ENCODE measurements at regions not wholly inside any gene's neighbourhood (a gene's known extent, or its start where the extent isn't known, plus 50 kb on each side); places are given as distances from the start of the nearest gene placed in this dataset.
"Not testable (repeated sequence)": the region's sequence is repeated elsewhere in the genome, so short reads cannot be mapped to it uniquely, and the experiment has no call there.

DNA sequence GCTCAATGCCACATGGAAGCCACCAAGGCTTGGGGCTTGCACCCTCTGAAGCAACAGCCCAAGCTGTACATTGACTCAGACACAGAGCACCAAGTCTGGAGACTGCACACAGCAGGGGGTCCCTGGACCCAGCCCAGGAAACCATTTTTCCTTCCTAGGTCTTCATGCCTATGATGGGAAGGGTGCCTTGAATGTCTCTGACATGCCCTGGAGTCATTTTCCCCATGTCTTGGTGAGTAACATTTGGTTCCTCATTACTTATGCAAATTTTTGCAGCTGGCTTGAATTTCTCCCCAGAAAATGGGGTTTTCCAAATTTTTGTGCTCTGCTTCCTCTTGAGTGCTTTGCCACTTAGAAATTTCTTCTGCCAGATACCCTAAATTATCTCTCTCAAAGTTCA lies 367.3 kb upstream of the NECTIN3 start:
- H3K4me3 ChIP-seq; H3K27me3 ChIP-seq; H3K27ac ChIP-seq; DNase-seq; H3K36me3 ChIP-seq; H3K4me1 ChIP-seq; H3K9me3 ChIP-seq (replicated peaks): not testable (repeated sequence)

DNA sequence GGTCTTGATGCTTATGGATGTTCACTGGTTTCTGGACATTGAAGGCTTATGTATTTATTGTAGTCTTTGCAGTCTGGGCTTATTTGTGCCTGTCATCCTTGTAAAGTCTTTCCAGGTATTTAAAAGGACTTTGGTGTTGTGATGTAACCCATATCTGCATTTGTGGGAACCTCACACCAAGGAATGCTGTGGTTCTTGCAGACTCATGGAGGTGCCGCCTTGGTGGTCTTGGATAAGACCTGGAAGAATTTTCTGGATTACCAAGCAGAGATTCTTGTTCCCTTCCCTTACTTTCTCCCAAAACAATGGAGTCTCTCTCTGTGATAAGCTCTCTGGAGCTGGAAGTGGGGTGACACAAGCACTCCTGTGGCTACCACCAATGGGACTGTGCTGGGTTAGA lies 363.5 kb upstream of the NECTIN3 start:
- Histone ChIP-seq H3K36me3 (no peaks in the 10 kb centered on the region), H3K27me3 (no peaks in the 10 kb centered on the region), H3K27ac (no peak overlapping the region), H3K4me1 (no peaks in the 10 kb centered on the region), H3K4me3 (no peak overlapping the region), H3K9me3 (replicated peaks) (no peaks in the 10 kb centered on the region)
- no peak for DNase-seq

DNA sequence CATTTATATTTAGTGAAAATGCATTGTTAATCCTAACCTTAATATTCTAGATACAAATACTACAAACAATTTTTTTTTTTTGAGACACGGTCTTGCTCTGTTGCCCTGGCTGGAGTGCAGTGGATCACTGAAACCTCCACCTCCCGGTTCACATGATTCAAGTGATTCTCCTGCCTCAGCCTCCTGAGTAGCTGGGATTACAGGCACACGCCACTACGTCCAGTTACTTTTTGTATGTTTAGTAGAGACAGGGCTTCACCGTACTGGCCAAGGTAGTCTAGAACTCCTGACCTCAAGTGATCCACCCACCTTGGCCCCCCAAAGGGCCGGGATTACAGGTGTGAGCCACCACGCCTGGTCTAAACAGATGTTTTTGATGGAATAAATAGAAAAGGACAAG lies 361.5 kb upstream of the NECTIN3 start:
- no peaks in the 10 kb centered on the region for H3K36me3 ChIP-seq
- no peaks in the 10 kb centered on the region for H3K27me3 ChIP-seq
- no peaks in the 10 kb centered on the region for H3K4me1 ChIP-seq
- H3K4me3 ChIP-seq, result no peak overlapping the region
- DNase-seq, result no peak
- no peak overlapping the region for H3K27ac ChIP-seq
- no peaks in the 10 kb centered on the region for H3K9me3 ChIP-seq (replicated peaks)

DNA sequence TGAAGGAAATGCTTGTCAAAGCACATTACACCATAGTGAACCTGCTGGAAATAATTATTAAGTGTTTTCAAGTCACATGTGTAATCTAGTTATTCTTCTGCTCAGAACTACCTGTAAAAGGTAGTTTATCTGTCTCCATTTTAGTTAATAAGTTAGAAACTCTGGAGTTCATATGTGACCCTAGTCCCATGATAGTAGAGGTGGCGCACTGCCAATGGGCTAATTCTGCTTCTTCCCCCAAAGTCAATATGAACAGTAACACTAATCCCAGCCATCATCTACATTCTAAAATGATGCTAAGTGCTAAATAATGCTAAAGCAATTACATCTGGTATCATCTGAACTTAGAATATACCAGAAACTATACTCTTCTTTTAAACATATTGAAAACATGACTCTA lies 361.0 kb upstream of the NECTIN3 start:
- H3K36me3 ChIP-seq, result no peaks in the 10 kb centered on the region
- no peak overlapping the region for H3K4me3 ChIP-seq
- H3K27me3 ChIP-seq, result no peaks in the 10 kb centered on the region
- H3K4me1 ChIP-seq, result no peaks in the 10 kb centered on the region
- DNase-seq, result peak in 1 of 2 experiments; percentile 6
- H3K9me3 ChIP-seq (replicated peaks), result no peaks in the 10 kb centered on the region
- no peak overlapping the region for H3K27ac ChIP-seq

DNA sequence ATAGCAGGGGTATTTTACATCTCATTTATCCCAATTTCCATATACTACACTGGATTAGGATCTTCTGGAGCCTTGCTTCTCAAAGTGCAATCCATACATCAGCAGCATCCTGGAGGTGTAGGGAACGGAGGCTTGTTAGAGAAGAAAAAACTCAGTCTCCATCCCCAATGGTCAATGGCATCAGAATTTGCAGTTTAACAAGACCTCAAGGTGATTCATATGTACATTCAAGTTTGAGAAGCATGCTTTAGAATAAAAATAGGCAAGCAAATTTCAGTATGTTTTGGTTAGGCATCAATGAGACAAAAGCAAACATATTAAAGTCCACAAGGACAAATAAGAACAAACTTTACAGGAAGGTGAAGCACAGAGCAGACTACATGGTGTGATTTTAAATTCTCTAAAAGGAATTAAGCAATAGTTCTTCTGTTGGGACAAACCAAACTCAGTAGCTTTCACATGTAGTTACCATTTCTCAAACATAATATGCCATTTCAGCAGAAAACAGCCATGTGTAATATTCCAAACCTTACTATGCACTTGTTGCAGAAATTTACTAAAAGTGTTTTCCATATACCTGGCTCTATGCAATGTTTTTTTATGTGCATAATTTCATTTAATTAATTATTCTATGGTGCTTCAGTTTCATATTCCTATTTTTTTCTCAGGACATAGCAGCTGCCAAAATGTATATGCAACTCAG lies 360.3 kb upstream of the NECTIN3 start:
- Histone ChIP-seq H3K27me3 (no peaks in the 10 kb centered on the region), H3K27ac (no peak overlapping the region), H3K36me3 (no peaks in the 10 kb centered on the region), H3K4me1 (no peaks in the 10 kb centered on the region), H3K9me3 (replicated peaks) (no peaks in the 10 kb centered on the region), H3K4me3 (no peak overlapping the region)
- no peak for DNase-seq

DNA sequence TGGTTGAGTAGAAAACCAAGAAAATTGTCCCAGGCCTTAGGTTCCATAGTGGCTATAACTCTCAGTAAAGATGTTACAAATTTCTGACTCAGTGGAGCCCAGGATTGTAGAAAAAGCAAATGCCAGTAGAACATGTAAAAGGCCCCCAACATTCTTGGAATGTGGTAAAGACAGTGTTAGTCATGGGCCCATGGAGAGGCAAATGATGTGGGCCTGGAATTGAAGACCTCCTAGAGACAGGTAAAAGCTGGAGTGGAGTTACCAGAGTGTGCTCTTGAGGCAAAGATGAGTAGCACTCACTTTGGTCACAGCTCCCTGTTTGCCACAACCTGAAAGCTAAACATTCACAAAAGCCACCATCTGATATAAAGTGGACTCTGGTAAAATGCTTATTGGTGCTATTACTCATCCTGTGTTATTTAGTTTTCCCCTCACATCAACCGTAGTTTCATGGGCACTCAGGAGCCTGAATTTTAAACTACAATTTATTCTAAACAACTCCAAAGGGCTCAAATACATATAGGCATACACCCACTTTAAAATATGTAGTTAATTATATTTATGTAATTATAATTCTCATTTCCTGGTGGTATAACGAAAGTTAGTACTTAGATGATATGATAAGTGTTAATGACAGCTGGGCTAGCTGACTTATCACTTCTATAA lies 359.6 kb upstream of the NECTIN3 start:
- H3K9me3 ChIP-seq (replicated peaks), result no peaks in the 10 kb centered on the region
- no peaks in the 10 kb centered on the region for H3K27me3 ChIP-seq
- no peak overlapping the region for H3K27ac ChIP-seq
- H3K4me1 ChIP-seq, result no peaks in the 10 kb centered on the region
- DNase-seq, result no peak
- H3K36me3 ChIP-seq, result no peaks in the 10 kb centered on the region
- H3K4me3 ChIP-seq, result no peak overlapping the region

DNA sequence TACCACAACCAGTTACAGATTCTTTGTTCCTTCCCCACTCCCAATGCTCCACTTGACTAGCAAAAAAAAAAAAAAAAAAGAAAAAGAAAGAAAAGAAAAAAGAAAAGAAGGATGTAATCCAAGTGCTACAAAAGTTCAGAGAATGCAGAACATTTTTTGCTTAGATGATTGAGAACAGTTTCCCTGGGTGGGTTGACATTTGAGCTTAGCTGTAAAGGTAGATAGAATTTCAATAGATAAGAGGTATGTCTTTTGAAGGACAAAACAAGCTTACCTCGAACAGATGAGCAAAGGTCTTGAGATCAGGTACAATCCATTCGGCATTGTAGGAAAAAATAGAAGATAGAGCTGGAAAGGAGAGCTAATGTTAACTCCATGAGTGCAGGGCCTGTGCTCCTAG lies 344.6 kb upstream of the NECTIN3 start:
- Histone ChIP-seq H3K27ac (no peak overlapping the region), H3K36me3 (no peaks in the 10 kb centered on the region), H3K4me1 (no peaks in the 10 kb centered on the region), H3K4me3 (no peak overlapping the region), H3K27me3 (no peaks in the 10 kb centered on the region), H3K9me3 (replicated peaks) (no peaks in the 10 kb centered on the region)
- DNase-seq, result no peak

DNA sequence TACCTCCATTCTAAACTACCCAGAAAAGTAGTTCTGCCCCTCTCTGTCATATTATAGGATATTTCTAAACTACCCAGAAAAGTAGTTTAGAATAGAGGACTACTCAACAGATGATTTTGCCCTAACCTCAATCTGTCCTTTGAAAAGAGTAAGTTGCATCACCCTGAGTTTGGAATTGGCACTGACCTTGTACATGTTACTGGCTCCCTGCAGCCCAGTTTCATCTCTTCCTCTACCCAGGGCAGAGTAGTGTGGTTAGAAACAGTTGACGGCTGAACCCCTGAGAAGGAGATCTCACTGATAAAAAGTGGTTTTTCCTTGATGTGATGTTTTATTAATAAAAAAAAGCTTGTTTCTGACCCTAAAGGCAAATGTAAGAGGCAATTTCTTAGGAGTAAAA lies 340.5 kb upstream of the NECTIN3 start:
- Histone ChIP-seq H3K27ac (no peak overlapping the region), H3K27me3 (no peaks in the 10 kb centered on the region), H3K4me3 (no peak overlapping the region), H3K4me1 (no peaks in the 10 kb centered on the region), H3K36me3 (no peaks in the 10 kb centered on the region), H3K9me3 (replicated peaks) (no peaks in the 10 kb centered on the region)
- DNase-seq, result no peak

DNA sequence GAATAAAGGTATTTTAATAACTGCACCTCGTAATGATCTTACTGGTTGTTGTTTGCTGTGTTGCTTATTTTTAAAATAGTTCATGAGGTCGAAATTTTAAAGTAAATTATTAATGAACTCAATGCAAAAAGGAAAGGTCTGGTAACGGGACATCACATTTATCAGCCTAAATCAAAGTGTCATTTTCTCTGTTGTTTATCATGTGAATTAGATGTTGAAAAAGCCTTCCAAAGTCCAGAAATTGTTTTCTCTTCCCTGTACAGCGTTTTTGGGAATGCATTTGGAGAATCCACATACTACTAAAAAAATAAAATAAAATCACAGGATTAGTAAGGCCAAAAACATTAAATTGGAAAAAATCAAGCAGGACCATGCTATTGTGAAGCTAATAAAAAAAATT lies 339.2 kb upstream of the NECTIN3 start:
- H3K36me3 ChIP-seq, result no peaks in the 10 kb centered on the region
- H3K9me3 ChIP-seq (replicated peaks), result no peaks in the 10 kb centered on the region
- H3K27ac ChIP-seq, result no peak overlapping the region
- no peaks in the 10 kb centered on the region for H3K27me3 ChIP-seq
- H3K4me1 ChIP-seq, result no peaks in the 10 kb centered on the region
- H3K4me3 ChIP-seq, result no peak overlapping the region
- no peak for DNase-seq

DNA sequence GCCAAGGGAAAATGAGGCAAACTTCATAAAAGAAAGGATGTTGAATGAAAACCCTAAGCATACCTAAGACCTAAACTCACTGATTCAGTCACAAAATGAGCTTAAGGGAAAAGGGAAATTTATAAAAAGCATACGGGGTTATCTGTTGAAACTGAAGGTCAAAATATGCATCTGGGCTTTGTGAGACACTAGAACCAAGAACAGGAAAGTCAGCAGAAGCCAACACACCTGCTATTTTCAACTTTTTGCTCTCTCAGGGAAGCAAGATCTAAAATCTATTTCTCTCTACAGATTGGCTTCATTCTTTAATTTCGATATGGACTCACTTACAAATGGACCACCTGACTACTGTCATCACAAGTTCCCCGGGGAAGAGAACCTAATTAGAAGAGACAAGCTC lies 338.6 kb upstream of the NECTIN3 start:
- Histone ChIP-seq H3K4me3 (no peak overlapping the region), H3K36me3 (no peaks in the 10 kb centered on the region), H3K4me1 (no peaks in the 10 kb centered on the region), H3K27ac (no peak overlapping the region), H3K27me3 (no peaks in the 10 kb centered on the region), H3K9me3 (replicated peaks) (no peaks in the 10 kb centered on the region)
- DNase-seq, result no peak

DNA sequence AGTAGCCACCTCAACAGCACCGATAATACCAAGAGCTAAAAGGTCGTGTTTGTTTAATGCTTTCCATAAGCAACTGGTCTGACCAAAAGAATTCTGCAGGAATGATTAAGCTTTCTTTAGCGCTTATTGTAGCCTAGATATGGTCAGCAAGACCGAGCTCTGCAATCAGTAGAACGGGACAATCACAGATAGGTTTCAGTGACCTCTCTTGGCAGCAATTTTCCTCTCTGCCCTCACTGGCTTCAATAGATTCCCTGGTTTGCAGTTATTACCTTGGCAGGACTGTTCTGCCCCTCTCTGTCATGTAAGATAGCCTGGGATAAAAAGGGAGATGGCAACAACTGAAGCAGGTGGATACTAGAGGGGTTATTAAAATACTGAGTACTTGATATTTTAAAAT lies 337.1 kb upstream of the NECTIN3 start:
- Histone ChIP-seq H3K4me1 (no peaks in the 10 kb centered on the region), H3K27me3 (no peaks in the 10 kb centered on the region), H3K9me3 (replicated peaks) (no peaks in the 10 kb centered on the region), H3K4me3 (no peak overlapping the region), H3K27ac (no peak overlapping the region), H3K36me3 (no peaks in the 10 kb centered on the region)
- DNase-seq, result no peak

DNA sequence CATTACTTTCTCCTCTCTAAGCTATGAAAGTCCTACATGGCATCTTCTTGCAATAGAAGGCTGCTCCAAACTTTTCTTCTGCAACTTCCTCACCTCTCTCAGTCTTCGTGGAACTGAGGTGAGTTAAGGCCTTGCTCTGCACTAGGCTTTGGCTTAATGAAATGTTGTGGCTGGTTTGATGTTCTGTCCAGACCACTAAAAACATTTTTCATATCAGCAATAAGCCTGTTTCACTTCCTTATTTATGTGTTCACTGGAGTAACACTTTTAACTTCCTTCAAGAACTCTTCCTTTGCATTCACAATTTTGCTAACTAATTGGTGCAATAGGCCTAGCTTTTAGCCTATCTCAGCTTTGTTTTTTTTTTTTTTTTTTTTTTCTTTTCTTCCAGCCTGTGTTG lies 335.3 kb upstream of the NECTIN3 start:
- no peak for DNase-seq
- Histone ChIP-seq H3K4me1 (no peaks in the 10 kb centered on the region), H3K36me3 (no peaks in the 10 kb centered on the region), H3K9me3 (replicated peaks) (no peaks in the 10 kb centered on the region), H3K4me3 (no peak overlapping the region), H3K27me3 (no peaks in the 10 kb centered on the region), H3K27ac (no peak overlapping the region)

DNA sequence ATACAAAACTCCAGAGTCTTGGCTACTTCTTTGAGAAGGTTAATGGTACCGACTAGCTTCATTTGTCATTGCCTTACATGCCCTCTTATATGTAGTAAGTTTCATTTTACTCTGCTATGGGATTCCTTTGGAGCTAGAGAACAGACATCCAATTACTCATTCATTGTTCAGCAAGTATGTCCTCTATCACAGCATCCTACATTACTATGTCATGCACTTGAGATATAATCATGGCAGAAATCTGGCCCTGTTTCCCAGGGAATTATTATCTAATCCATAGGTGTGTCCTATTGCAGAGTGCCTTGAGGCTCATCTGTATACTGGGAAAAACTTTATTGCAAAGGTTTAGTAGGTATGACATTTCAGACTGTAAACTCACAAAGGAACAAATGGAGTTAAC lies 333.1 kb upstream of the NECTIN3 start:
- no peak for DNase-seq
- Histone ChIP-seq H3K27ac (no peak overlapping the region), H3K9me3 (replicated peaks) (no peaks in the 10 kb centered on the region), H3K36me3 (no peaks in the 10 kb centered on the region), H3K4me1 (no peaks in the 10 kb centered on the region), H3K27me3 (no peaks in the 10 kb centered on the region), H3K4me3 (no peak overlapping the region)

DNA sequence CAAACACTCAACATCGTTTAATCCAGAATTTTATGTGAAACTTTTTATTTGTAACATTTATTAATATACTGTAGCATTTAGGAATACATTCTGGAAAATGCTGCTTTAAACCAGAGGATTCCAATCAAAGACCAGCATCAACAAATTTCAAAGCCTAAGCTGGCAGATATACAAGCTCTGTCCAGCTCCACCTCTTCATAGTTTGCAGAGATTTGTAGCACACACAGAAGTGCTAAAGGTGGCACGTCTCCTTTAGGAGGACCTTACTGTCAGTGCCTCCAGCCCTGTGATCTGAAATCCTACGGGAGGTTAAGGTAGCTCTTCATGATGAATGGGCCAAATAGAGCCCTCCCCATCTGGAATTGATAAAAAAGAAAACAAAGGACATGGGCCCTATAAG lies 329.7 kb upstream of the NECTIN3 start:
- Histone ChIP-seq H3K4me3 (no peak overlapping the region), H3K27me3 (no peaks in the 10 kb centered on the region), H3K27ac (no peak overlapping the region), H3K4me1 (no peaks in the 10 kb centered on the region), H3K36me3 (no peaks in the 10 kb centered on the region), H3K9me3 (replicated peaks) (peaks cover 5% of the 10 kb centered on the region; the same call in 1 of the 2 replicates)
- no peak for DNase-seq

DNA sequence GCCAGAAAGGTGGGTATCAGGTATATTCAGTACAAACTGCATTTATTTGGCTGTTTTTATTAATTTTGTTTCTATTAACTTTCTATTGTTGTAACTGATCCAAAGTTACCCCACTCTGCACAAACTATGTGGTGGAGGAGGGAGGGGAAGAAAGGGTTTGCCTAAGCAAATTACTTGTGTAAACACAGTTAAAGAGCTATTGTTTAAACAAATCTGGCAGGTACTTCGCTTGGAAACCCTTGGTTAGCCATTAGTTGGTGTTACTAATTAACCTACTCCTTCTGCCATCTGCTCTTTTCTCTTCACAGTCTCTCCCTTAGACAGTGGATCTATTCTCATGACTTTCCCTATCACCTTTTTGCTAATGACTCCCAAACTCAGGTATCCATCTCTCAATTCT lies 328.4 kb upstream of the NECTIN3 start:
- Histone ChIP-seq H3K4me3 (no peak overlapping the region), H3K36me3 (no peaks in the 10 kb centered on the region), H3K27me3 (no peaks in the 10 kb centered on the region), H3K9me3 (replicated peaks) (peaks cover 5% of the 10 kb centered on the region; the same call in 1 of the 2 replicates), H3K4me1 (no peaks in the 10 kb centered on the region), H3K27ac (no peak overlapping the region)
- no peak for DNase-seq

DNA sequence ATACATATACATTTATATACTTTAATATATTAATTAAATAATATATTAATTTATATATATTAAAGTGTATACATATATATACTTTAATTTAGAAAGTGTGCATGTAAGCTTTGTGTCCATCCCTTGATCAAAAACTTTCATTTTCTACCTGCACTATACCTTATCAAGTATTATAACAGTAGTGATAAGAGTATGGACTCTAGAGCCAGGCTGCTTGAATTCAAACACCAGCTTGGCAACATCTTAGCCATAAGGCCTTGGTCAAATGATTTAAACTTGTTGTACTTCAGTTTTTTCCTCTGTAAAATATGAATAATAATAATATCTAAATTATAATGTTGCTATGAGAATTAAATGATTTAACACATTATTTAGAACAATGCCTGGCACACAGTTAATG lies 327.6 kb upstream of the NECTIN3 start:
- DNase-seq, result no peak

More for the DNA sequence above, 327.6 kb upstream of the NECTIN3 start:
- Histone ChIP-seq H3K27me3 (no peaks in the 10 kb centered on the region), H3K4me3 (no peak overlapping the region), H3K36me3 (no peaks in the 10 kb centered on the region), H3K9me3 (replicated peaks) (peaks cover 5% of the 10 kb centered on the region; the same call in 1 of the 2 replicates), H3K27ac (no peak overlapping the region), H3K4me1 (no peaks in the 10 kb centered on the region)

Data from SJCRH30 (cell line).